Lower leg skin (tissue), 4 donors: ENCODE measurements at regions not wholly inside any gene's neighbourhood (a gene's known extent, or its start where the extent isn't known, plus 50 kb on each side); places are given as distances from the start of the nearest gene placed in this dataset.

ENCODE experiments used
- DNase-seq, 2 donors: peaks; one replicate each; pipeline ENCODE4 v3.0.0-alpha.2; 2019; ENCODE audit warnings: low spot score in 2 of 2
- H3K4me3 ChIP-seq: fragments of 200-600 bp; sonication (generic); 2 replicates; pipeline ENCODE4 v1.5.1; 2017; ENCODE audit warnings: mild to moderate bottlenecking, low read depth; ENCODE audit not compliant: poor library complexity, severe bottlenecking
- CTCF ChIP-seq, 3 donors: fragments of 450-650 bp; IDR thresholded peaks; one replicate each; pipeline ENCODE4 v1.5.1; 2016; ENCODE audit warnings: antibody characterized with exemption in 3 of 3, mild to moderate bottlenecking in 3 of 3, moderate library complexity in 2 of 3
- POLR2A ChIP-seq, 2 donors: fragments of 450-650 bp; IDR thresholded peaks; one replicate each; pipeline ENCODE4 v1.6.1; 2016 to 2017; ENCODE audit warnings: antibody characterized with exemption in 2 of 2, mild to moderate bottlenecking in 1 of 2, moderate library complexity in 1 of 2
- WGBS, 2 donors: methylation state at CpG; one replicate each; pipeline ENCODE4 v1.1.5; 2018; 5-methylcytosine and 5-hydroxymethylcytosine counted together
- intact Hi-C: fragments of 100-400 bp; cut with DNase I; formaldehyde crosslinking; loops from one replicate; pipeline ENCODE4 v1.15.0; 2023; ENCODE audit warnings: low total_unique reads

- no peak overlapping the region for H3K4me3 ChIP-seq
- TF ChIP-seq POLR2A (IDR thresholded peaks at IDR 0.05): no peak
- no peak for DNase-seq
- 73 to 81% methylated on average over 3 of the region's 3 CpGs for WGBS, 2 donors
- intact Hi-C loops: no loop called here
Observed at GRCh38 chr5:51821697-51822096, 438.4 kb downstream of the ISL1 start.

- intact Hi-C loops: no loop called here
- no peak for TF ChIP-seq POLR2A (IDR thresholded peaks at IDR 0.05)
- TF ChIP-seq CTCF (IDR thresholded peaks at IDR 0.05): no peak
- DNase-seq: no peak
- no peak overlapping the region for H3K4me3 ChIP-seq
- 38 to 48% methylated on average over 2 of the region's 2 CpGs for WGBS, 2 donors
Observed at GRCh38 chr5:51829230-51829629, 446.0 kb downstream of the ISL1 start.

GRCh38 chr5:51829691-51830090 lies 446.4 kb downstream of the ISL1 start:
- DNase-seq: no peak
- TF ChIP-seq POLR2A (IDR thresholded peaks at IDR 0.05) (no peak), CTCF (IDR thresholded peaks at IDR 0.05) (no peak)
- no peak overlapping the region for H3K4me3 ChIP-seq
- intact Hi-C loops: no loop called here

- TF ChIP-seq POLR2A (IDR thresholded peaks at IDR 0.05): no peak
- TF ChIP-seq CTCF (IDR thresholded peaks at IDR 0.05): no peak
- DNase-seq: no peak
- no peak overlapping the region for H3K4me3 ChIP-seq
- intact Hi-C loops: no loop called here
- 78 to 81% methylated on average over 5 of the region's 5 CpGs for WGBS, 2 donors
Observed at GRCh38 chr5:51832934-51833470, 449.8 kb downstream of the ISL1 start.

GRCh38 chr5:51838459-51838858 lies 455.2 kb downstream of the ISL1 start:
- intact Hi-C loops: no loop called here
- no peak for DNase-seq
- H3K4me3 ChIP-seq: no peak overlapping the region
- TF ChIP-seq POLR2A (IDR thresholded peaks at IDR 0.05): no peak
- TF ChIP-seq CTCF (IDR thresholded peaks at IDR 0.05): no peak
- 78 to 82% methylated on average over 2 of the region's 2 CpGs for WGBS, 2 donors

- no peak overlapping the region for H3K4me3 ChIP-seq
- DNase-seq: no peak
- TF ChIP-seq POLR2A (IDR thresholded peaks at IDR 0.05): no peak
- no peak for TF ChIP-seq CTCF (IDR thresholded peaks at IDR 0.05)
- intact Hi-C loops: no loop called here
- 87 to 90% methylated on average over 6 to 7 of the region's 7 CpGs for WGBS, 2 donors
Observed at GRCh38 chr5:51843893-51844292, 460.6 kb downstream of the ISL1 start.
